ENCODE measurements at regions not wholly inside any gene's neighbourhood (a gene's known extent, or its start where the extent isn't known, plus 50 kb on each side); places are given as distances from the start of the nearest gene placed in this dataset.

DNA sequence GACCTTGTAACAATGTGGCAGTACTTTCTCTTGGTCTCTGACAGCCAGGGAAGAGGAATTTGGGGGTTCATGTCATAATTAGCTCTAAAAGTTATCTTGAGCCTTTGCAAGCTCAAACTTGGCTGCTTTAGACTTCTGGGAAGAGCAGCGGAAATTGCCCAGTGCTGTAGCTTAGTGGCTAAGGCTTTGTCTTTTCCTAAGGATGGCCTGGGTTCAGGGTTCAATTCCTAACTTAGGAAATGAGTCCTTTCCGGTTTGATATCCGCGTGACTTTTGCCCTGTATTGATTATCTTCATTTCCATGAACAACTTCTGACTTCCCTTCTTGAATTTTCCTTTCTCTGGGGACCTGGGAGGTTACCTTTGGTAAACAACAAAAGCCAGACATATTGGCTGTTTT is 961.0 kb downstream of the CNTNAP5 start:
- TF ChIP-seq EZH2 (IDR thresholded peaks at IDR 0.05; ENCODE audit: borderline replicate concordance) (no peak), EZH2phosphoT487 (IDR thresholded peaks at IDR 0.05; ENCODE audit: low read depth, severe bottlenecking, unreplicated experiment) (no peak)
- TF ChIP-seq, protein P1, sequence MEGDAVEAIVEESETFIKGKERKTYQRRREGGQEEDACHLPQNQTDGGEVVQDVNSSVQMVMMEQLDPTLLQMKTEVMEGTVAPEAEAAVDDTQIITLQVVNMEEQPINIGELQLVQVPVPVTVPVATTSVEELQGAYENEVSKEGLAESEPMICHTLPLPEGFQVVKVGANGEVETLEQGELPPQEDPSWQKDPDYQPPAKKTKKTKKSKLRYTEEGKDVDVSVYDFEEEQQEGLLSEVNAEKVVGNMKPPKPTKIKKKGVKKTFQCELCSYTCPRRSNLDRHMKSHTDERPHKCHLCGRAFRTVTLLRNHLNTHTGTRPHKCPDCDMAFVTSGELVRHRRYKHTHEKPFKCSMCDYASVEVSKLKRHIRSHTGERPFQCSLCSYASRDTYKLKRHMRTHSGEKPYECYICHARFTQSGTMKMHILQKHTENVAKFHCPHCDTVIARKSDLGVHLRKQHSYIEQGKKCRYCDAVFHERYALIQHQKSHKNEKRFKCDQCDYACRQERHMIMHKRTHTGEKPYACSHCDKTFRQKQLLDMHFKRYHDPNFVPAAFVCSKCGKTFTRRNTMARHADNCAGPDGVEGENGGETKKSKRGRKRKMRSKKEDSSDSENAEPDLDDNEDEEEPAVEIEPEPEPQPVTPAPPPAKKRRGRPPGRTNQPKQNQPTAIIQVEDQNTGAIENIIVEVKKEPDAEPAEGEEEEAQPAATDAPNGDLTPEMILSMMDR (IDR thresholded peaks at IDR 0.05; ENCODE audit: poor library complexity), result no peak
